ENCODE measurements at regions not wholly inside any gene's neighbourhood (a gene's known extent, or its start where the extent isn't known, plus 50 kb on each side); places are given as distances from the start of the nearest gene placed in this dataset.

GRCh38 chr2:60319031-60319547 is 234.4 kb downstream of the BCL11A start:
- FAIRE-seq = no peak

- FAIRE-seq = no peak
Measured at GRCh38 chr2:60318544-60318943, 234.9 kb downstream of the BCL11A start.

DNA sequence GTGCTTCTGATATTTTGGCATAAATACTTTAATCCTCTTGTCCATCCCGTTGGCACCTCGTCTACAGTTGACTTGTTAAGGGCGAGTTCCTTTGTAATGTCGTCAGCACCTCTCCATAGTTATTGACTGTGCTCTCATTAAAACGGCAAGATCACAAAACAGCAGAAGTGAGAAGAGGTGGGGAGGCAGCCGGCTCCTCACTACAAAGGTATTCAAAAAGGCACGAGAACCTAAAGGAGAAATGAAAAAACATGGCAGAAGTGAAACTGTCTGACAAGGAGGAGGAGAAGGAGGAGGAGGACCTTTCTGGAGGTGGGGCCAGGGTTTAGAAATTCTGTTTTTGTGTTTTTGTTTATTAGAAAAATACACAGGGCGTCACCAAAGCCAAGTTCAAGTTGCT is 235.6 kb downstream of the BCL11A start:
- no peak for FAIRE-seq

- FAIRE-seq = no peak
Measured at GRCh38 chr2:60317034-60317386, 236.4 kb downstream of the BCL11A start.

DNA sequence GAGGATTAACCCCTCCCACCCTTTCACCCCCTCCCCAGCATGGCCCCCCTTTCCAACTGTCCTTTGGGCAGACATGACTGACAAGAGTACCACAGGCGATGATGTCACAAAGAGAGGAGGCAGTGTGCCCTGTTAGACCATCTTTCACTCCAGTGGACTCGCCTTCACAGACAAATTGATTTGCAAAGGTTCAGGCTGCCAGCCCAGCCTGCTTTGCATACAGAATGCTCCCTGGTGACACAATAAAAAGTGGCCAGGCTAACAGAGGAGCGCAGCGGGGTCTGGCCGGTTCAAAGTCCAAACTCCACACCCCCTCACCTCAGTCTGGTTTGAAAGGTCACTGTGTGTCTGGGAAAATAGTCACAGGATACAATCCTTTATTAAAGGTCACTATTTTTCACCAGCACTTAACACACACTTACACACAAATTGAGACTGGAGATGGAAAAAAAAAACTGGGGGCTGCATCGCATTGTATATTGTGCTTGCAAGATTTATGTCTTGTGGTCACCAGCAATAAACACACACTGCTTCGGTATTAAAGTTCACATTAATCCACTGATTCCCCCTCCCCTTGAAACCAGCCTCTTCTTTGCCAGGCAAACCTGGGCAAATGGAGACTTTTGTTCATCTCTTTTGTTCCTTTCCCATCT is 236.9 kb downstream of the BCL11A start:
- FAIRE-seq = no peak

- FAIRE-seq = no peak
Measured at GRCh38 chr2:60313470-60314172, 239.8 kb downstream of the BCL11A start.

- no peak for FAIRE-seq
Measured at GRCh38 chr2:60312618-60313017, 240.8 kb downstream of the BCL11A start.

DNA sequence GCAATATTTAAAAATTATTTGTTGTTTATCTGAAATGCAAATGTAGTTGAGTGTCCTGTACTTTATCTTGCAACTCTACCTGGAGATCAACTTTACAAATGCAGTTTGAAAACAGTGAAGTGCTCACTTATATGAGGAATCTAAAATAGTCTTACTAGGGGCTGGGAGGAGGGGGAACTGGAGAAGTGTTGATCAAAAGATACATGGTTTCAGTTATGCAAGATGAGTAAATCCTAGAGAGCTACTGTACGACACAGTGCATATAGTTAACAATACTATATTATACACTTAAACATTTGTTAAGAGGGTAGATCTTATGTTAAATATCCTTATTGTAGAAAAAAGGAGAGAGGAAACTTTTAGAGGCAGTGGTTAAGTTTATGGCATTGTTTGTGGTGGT is 241.9 kb downstream of the BCL11A start:
- FAIRE-seq = no peak

DNA sequence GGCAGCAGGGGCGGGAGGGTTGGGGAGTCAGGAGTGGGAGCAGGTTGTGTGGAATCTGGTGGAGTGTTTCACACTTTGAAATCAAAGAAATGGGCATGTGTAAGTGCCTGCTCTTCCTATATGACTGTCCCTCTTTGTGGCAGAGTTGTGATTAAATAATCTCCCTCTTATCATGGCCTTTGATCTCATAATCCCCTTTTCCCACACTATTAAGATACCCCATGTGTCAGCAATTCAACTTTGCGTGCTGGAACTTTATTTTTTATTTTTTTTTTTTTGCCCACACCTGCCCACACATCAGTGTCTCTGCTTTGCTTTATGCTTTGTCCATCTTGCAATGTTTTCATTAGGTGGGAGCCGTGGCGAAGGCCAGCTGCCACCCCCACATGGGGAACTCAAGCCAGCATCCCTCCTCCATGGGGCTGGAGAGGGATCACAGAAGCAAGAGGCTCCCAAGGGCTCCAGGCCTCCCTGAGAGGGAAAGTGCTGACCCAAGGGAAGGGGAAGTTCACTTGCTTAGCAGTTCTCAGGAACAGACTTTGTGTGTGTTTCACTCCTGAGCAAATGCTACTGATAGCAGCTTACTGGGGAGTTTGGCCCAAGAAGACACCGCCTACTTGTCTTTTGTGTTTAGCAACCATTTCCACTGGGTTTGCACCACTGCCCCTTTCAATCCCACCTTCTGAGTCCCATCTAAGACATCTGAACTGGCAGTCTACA is 243.4 kb downstream of the BCL11A start:
- FAIRE-seq = no peak

DNA sequence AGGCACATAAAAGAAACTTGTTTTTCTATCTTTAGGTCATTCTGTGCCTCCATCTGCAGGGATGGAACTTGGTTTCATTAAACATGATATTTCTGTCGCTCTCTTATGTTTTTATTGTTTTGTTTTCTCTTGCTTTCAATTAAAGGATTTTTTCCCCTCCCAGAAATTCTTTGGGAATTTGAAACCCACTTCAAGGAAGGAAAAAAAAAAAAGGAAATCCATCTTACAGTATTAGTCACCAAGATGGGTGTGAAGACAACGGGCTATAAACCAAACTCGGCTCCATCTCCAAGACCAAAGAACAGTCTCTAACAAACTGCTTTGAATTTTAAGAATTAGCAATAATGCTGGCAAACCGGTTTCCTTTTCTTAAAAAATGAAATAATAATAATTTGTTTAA is 244.1 kb downstream of the BCL11A start:
- FAIRE-seq = no peak

- FAIRE-seq = no peak
Measured at GRCh38 chr2:60306267-60306861, 247.1 kb downstream of the BCL11A start.

- no peak for FAIRE-seq
Measured at GRCh38 chr2:60303680-60304079, 249.8 kb downstream of the BCL11A start.

DNA sequence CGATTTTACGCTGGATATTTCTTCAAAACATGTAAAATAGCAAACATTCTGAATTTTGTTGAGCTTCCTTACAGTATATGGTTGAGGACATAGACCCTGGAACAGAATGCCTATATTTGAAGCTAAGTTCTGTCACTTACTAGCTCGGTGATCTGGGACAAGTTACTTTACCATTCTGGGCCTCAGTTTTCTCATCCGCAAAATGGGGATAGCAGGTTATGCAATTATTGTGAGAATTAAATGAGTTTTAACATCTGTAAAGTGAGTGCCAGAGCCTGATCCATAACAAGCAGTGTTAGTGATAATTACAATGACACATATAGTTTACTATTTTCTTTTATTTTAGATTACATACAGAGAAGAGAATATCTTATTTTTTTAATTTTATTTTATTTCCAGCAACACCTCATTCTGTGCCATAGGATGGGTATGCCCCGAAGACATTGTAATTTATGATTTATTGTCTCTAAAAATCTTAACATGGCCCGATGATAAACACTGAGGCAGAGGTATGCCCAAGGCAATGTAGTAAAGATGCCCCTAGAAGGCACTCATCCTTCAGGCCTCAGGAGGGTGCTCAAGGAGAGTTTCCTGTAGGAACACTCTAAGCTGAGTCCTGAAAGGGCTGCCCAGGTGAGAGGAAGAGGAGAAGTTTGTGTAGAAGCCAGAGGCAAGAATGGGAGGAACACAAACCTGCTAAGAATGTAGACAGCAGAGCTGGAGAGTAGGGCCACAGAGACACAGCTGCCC is 250.9 kb downstream of the BCL11A start:
- FAIRE-seq = no peak

GRCh38 chr2:60301726-60302125 is 251.7 kb downstream of the BCL11A start:
- no peak for FAIRE-seq

GRCh38 chr2:60299179-60299578 is 254.3 kb downstream of the BCL11A start:
- FAIRE-seq = no peak

GRCh38 chr2:60298006-60298696 is 255.3 kb downstream of the BCL11A start:
- no peak for FAIRE-seq

DNA sequence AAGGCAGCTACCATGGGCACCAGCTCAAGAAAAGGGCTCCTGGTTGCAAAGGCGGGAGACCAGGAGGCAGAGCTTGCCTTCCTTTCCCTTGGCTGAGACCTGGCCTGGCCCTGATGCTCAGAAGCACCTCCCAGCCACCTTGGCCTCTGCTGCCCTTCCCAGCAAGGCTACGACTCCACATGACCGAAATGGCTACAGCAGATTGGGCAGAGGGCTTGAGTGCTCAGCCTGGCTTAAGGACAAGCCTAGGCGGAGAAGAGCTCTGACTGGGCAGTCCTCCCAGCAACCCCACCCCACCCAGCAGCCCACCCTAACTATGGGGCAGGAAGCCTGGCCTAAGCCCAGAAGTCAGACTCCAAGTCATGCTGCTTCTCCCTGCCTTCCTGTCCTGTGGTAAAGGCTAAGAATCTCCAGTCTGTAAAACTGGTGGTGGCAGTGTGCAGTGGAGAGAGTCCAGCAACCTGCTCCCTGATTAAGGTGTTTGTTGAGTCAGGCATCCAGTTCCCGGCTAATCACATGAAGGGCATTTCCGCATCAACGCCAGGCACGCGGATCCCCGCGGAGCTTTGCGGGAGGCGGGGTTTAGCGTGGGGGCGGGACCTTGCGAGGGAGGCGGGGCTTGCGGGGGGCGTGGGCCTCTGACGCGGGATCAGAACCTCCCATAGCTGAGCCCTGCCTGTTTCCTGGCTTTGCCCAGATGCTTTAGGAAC is 256.0 kb downstream of the BCL11A start:
- FAIRE-seq = no peak

DNA sequence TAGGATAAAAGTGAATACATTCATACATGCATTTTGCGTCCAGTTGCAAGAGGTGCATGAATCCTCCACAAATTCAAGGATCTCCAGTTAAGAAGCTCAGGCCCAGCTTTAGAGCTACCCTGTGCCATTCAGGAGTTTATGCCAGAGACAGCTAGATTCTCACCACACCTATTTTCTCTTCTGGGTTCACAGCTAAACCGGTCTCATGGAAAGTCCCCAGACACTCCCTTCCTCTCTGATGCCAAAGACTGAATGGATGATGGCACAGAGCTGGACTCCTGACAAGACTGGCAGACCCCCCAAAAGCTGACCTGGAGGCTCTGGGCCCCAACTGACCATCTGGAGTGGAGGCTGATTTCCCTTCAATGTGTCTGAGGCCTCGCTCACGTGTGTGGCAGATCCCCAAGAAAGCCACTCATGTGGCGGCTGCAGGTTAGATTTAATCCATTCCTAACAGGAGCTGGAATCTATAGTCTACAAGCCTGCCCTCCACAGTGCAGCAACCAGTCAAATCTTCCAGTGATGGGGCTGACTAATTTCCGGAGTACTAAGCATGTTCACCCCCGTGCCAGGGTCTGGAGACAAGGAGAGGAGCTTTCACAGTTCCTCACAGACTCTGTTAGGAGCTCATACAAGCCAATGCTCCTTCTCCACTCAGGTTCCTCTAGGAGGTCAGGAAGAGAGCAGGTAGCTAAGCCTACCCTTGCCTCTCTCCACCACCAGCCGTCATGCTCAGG is 257.1 kb downstream of the BCL11A start:
- FAIRE-seq = no peak

- FAIRE-seq = no peak
Measured at GRCh38 chr2:60295636-60295962, 257.9 kb downstream of the BCL11A start.

- no peak for FAIRE-seq
Measured at GRCh38 chr2:60294901-60295635, 258.4 kb downstream of the BCL11A start.

All from islet of Langerhans (tissue), 1 donor.